Heart left ventricle (tissue), 13 donors: ENCODE measurements at regions not wholly inside any gene's neighbourhood (a gene's known extent, or its start where the extent isn't known, plus 50 kb on each side); places are given as distances from the start of the nearest gene placed in this dataset.

Experiments used
- POLR2A ChIP-seq, 2 donors: fragments of 450-650 bp; IDR thresholded peaks; one replicate each; pipeline ENCODE4 v1.6.1; 2017; ENCODE audit warnings: antibody characterized with exemption in 2 of 2, mild to moderate bottlenecking in 2 of 2, moderate library complexity in 2 of 2
- TF ChIP-seq, protein P1 (sequence below), 12 donors: fragments of 200-600 bp; sonication (generic) in 4 of 12; IDR thresholded peaks; one replicate each; pipeline versions ENCODE4 v1.5.0 to v1.8.0; 2018 to 2022; ENCODE audit warnings: antibody characterized with exemption in 12 of 12, mild to moderate bottlenecking in 5 of 12
- donor health status: ischemic (EF 13 %, LVEDD 7.1; RV severe dilation, severe dysfunction).
- donor health status: DM: no; HTN: yes; CAD: no.
- donor health status: DM: no; HTN: no; CAD: no.
- donor health status: ischemic (EF 25% LVEDD 6.9; RV normal size, moderate dysfunction).
- donor health status: ischemic (EF 25% LVEDD 5.7; RV mildly dilated, moderate dysfunction).
- donor health status: ischemic (EF 35%, LVEDD 5.7; RV mildly dilated, moderate dysfunction).
- donor health status: nonischemic (EF 11% LVEDD 7.7; RV severe dilation, severe dysfunction).
- donor health status: DM: yes; HTN: yes; CAD: no.
- donor health status: PGD.
- donor health status: ischemic (EF 29% LVEDD 5.4; RV normal size, mild dysfunction).
- donor health status: nonischemic (EF 23%, LVEDD 6.1; RV moderate dilation, normal function).

DNA sequence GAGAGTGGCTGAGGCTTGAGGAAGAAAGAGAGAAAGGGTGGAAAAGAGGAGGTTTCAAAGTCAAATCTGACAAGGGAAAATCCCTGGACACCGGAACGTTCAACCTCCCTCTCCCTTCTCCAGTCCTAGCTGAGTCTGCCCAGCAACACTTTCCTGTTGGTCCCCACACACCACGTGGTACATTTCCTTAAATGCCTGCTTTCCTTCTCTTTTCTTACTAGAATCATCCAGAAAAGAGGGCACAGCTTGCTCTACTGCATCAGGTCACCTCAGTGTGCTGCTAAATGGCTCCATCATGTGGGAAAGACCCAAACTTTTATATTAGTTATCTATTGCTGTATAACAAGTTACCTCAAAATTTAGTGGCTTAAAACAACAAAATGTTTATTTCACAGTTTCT lies 181.2 kb downstream of the NECTIN3 start:
- TF ChIP-seq POLR2A (IDR thresholded peaks at IDR 0.05): no peak
- TF ChIP-seq, protein P1, sequence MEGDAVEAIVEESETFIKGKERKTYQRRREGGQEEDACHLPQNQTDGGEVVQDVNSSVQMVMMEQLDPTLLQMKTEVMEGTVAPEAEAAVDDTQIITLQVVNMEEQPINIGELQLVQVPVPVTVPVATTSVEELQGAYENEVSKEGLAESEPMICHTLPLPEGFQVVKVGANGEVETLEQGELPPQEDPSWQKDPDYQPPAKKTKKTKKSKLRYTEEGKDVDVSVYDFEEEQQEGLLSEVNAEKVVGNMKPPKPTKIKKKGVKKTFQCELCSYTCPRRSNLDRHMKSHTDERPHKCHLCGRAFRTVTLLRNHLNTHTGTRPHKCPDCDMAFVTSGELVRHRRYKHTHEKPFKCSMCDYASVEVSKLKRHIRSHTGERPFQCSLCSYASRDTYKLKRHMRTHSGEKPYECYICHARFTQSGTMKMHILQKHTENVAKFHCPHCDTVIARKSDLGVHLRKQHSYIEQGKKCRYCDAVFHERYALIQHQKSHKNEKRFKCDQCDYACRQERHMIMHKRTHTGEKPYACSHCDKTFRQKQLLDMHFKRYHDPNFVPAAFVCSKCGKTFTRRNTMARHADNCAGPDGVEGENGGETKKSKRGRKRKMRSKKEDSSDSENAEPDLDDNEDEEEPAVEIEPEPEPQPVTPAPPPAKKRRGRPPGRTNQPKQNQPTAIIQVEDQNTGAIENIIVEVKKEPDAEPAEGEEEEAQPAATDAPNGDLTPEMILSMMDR (IDR thresholded peaks at IDR 0.05): no peak
